Chondrocyte (in vitro differentiated cells): ENCODE measurements at regions not wholly inside any gene's neighbourhood (a gene's known extent, or its start where the extent isn't known, plus 50 kb on each side); places are given as distances from the start of the nearest gene placed in this dataset.
"Not testable (repeated sequence)": the region's sequence is repeated elsewhere in the genome, so short reads cannot be mapped to it uniquely, and the experiment has no call there.

Source experiments
- DNase-seq: peaks from one replicate; pipeline ENCODE4 v3.0.0; 2021; ENCODE audit warnings: mixed read lengths, low spot score
- H3K27ac Mint-ChIP-seq: one replicate; pipeline ENCODE4 v1.8.0; 2021; ENCODE audit warnings: mild to moderate bottlenecking, moderate library complexity, mixed read lengths; ENCODE audit not compliant: unreplicated experiment
- H3K27me3 Mint-ChIP-seq: 2 replicates; pipeline ENCODE4 v1.8.0; 2021; ENCODE audit warnings: low read depth, mixed read lengths
- H3K36me3 Mint-ChIP-seq: 2 replicates; pipeline ENCODE4 v1.8.0; 2021; ENCODE audit warnings: low read depth, mixed read lengths
- H3K4me1 Mint-ChIP-seq: 2 replicates; pipeline ENCODE4 v1.8.0; 2021; ENCODE audit warnings: low read depth, mild to moderate bottlenecking, mixed read lengths
- H3K4me3 Mint-ChIP-seq: one replicate; pipeline ENCODE4 v1.8.0; 2021; ENCODE audit warnings: mild to moderate bottlenecking, moderate library complexity, mixed read lengths; ENCODE audit not compliant: unreplicated experiment
- H3K9me3 Mint-ChIP-seq: 2 replicates; pipeline ENCODE4 v1.8.0; 2021; ENCODE audit warnings: low read depth, mixed read lengths
- CTCF ChIP-seq: fragments of 200-600 bp; sonication (generic); IDR thresholded peaks from 2 replicates; pipeline ENCODE4 v1.5.0; 2021; ENCODE audit warnings: antibody characterized with exemption, mild to moderate bottlenecking, moderate library complexity

- no peak overlapping the region for H3K27ac Mint-ChIP-seq
- no peaks in the 10 kb centered on the region for H3K36me3 Mint-ChIP-seq
- no peaks in the 10 kb centered on the region for H3K4me1 Mint-ChIP-seq
- no peak overlapping the region for H3K4me3 Mint-ChIP-seq
- H3K27me3 Mint-ChIP-seq = peaks cover 4% of the 10 kb centered on the region
- DNase-seq = no peak
- H3K9me3 Mint-ChIP-seq = peaks cover 30% of the 10 kb centered on the region
- no peak for TF ChIP-seq CTCF
Observed at GRCh38 chr2:183881978-183882377, 716.4 kb upstream of the ZNF804A start.

GRCh38 chr2:183892315-183892941, 705.9 kb upstream of the ZNF804A start:
- TF ChIP-seq CTCF = no peak
- H3K4me3 Mint-ChIP-seq = no peak overlapping the region

GRCh38 chr2:183898641-183899040, 699.7 kb upstream of the ZNF804A start:
- Mint-ChIP-seq H3K9me3 (peaks cover 3% of the 10 kb centered on the region), H3K4me3 (no peak overlapping the region), H3K27me3 (no peaks in the 10 kb centered on the region), H3K27ac (no peak overlapping the region), H3K4me1 (no peaks in the 10 kb centered on the region), H3K36me3 (no peaks in the 10 kb centered on the region)
- TF ChIP-seq CTCF = no peak
- no peak for DNase-seq

More at GRCh38 chr2:183892315-183892941, 705.9 kb upstream of the ZNF804A start:
- no peaks in the 10 kb centered on the region for H3K36me3 Mint-ChIP-seq
- H3K9me3 Mint-ChIP-seq = peaks cover 9% of the 10 kb centered on the region
- H3K4me1 Mint-ChIP-seq = no peaks in the 10 kb centered on the region
- H3K27me3 Mint-ChIP-seq = no peaks in the 10 kb centered on the region
- no peak overlapping the region for H3K27ac Mint-ChIP-seq
- DNase-seq = peak; percentile 87

- Mint-ChIP-seq H3K27me3 (no peaks in the 10 kb centered on the region), H3K4me3 (no peak overlapping the region), H3K27ac (no peak overlapping the region), H3K9me3 (no peaks in the 10 kb centered on the region), H3K4me1 (no peaks in the 10 kb centered on the region), H3K36me3 (no peaks in the 10 kb centered on the region)
- no peak for DNase-seq
- TF ChIP-seq CTCF = no peak
Observed at GRCh38 chr2:183901931-183902330, 696.4 kb upstream of the ZNF804A start.

- no peaks in the 10 kb centered on the region for H3K36me3 Mint-ChIP-seq
- no peak overlapping the region for H3K27ac Mint-ChIP-seq
- H3K27me3 Mint-ChIP-seq = peaks cover 2% of the 10 kb centered on the region
- DNase-seq = no peak
- no peak overlapping the region for H3K4me3 Mint-ChIP-seq
- H3K9me3 Mint-ChIP-seq = no peaks in the 10 kb centered on the region
- H3K4me1 Mint-ChIP-seq = no peaks in the 10 kb centered on the region
- TF ChIP-seq CTCF = no peak
Observed at GRCh38 chr2:183903026-183903425, 695.3 kb upstream of the ZNF804A start.

- H3K27me3 Mint-ChIP-seq, H3K27ac Mint-ChIP-seq, H3K4me1 Mint-ChIP-seq, DNase-seq, H3K4me3 Mint-ChIP-seq, H3K36me3 Mint-ChIP-seq: not testable (repeated sequence)
- H3K9me3 Mint-ChIP-seq = peaks cover 13% of the 10 kb centered on the region
Observed at GRCh38 chr2:183916041-183916440, 682.3 kb upstream of the ZNF804A start.
